ENCODE measurements at regions not wholly inside any gene's neighbourhood (a gene's known extent, or its start where the extent isn't known, plus 50 kb on each side); places are given as distances from the start of the nearest gene placed in this dataset.

GRCh38 chr5:36364473-36364872, 62.8 kb upstream of the RANBP3L start:
- no peak overlapping the region for H2AFZ ChIP-seq (ENCODE audit: low read depth, low read length)
- no peaks in the 10 kb centered on the region for H3K36me3 ChIP-seq (ENCODE audit: insufficient read depth, low read length)
- no peaks in the 10 kb centered on the region for H3K4me1 ChIP-seq (ENCODE audit: insufficient read depth, low read length)
- DNase-seq (no peak), ATAC-seq (ENCODE audit: insufficient read depth, low read depth) (no peak)
- TF ChIP-seq CTCF (IDR thresholded peaks at IDR 0.05; ENCODE audit: borderline replicate concordance, extremely low read depth, low read length, poor library complexity, severe bottlenecking) (no peak), EZH2 (IDR thresholded peaks at IDR 0.05; ENCODE audit: borderline replicate concordance, low read depth, low read length, severe bottlenecking) (no peak)
- no peak overlapping the region for H3K9ac ChIP-seq (ENCODE audit: low read depth, low read length)
- H3K4me2 ChIP-seq (ENCODE audit: insufficient read depth, low read length): no peak overlapping the region
- peaks cover 31% of the 10 kb centered on the region for H3K27me3 ChIP-seq (ENCODE audit: insufficient read depth, low read length, poor library complexity)
- H3K27ac ChIP-seq (ENCODE audit: low read length): no peak overlapping the region
- no peaks in the 10 kb centered on the region for H4K20me1 ChIP-seq (ENCODE audit: insufficient read depth, low read length)
- no peak overlapping the region for H3K4me3 ChIP-seq (ENCODE audit: low read depth in 1 of 2, low read length in 2 of 2)
- H3K9me3 ChIP-seq (ENCODE audit: insufficient read depth, low read length, severe bottlenecking): no peaks in the 10 kb centered on the region
- no peaks in the 10 kb centered on the region for H3K79me2 ChIP-seq (ENCODE audit: insufficient read depth, low read length)

- Histone ChIP-seq H3K36me3 (ENCODE audit: insufficient read depth, low read length) (no peaks in the 10 kb centered on the region), H3K4me3 (ENCODE audit: low read depth in 1 of 2, low read length in 2 of 2) (no peak overlapping the region), H3K4me2 (ENCODE audit: insufficient read depth, low read length) (no peak overlapping the region), H3K9me3 (ENCODE audit: insufficient read depth, low read length, severe bottlenecking) (no peaks in the 10 kb centered on the region), H3K4me1 (ENCODE audit: insufficient read depth, low read length) (no peaks in the 10 kb centered on the region), H3K9ac (ENCODE audit: low read depth, low read length) (no peak overlapping the region), H4K20me1 (ENCODE audit: insufficient read depth, low read length) (no peaks in the 10 kb centered on the region), H3K27me3 (ENCODE audit: insufficient read depth, low read length, poor library complexity) (peaks cover 31% of the 10 kb centered on the region), H3K27ac (ENCODE audit: low read length) (no peak overlapping the region), H2AFZ (ENCODE audit: low read depth, low read length) (no peak overlapping the region), H3K79me2 (ENCODE audit: insufficient read depth, low read length) (no peaks in the 10 kb centered on the region)
- DNase-seq: no peak
- no peak for TF ChIP-seq CTCF (IDR thresholded peaks at IDR 0.05; ENCODE audit: borderline replicate concordance, extremely low read depth, low read length, poor library complexity, severe bottlenecking)
- TF ChIP-seq EZH2 (IDR thresholded peaks at IDR 0.05; ENCODE audit: borderline replicate concordance, low read depth, low read length, severe bottlenecking): no peak
- ATAC-seq (ENCODE audit: insufficient read depth, low read depth): no peak
These were observed 64.2 kb upstream of the RANBP3L start for GRCh38 chr5:36365896-36366295.

- H3K9me3 ChIP-seq (ENCODE audit: insufficient read depth, low read length, severe bottlenecking): no peaks in the 10 kb centered on the region
- no peak overlapping the region for H3K4me3 ChIP-seq (ENCODE audit: low read depth in 1 of 2, low read length in 2 of 2)
- peaks cover 31% of the 10 kb centered on the region for H3K27me3 ChIP-seq (ENCODE audit: insufficient read depth, low read length, poor library complexity)
- H3K4me2 ChIP-seq (ENCODE audit: insufficient read depth, low read length): no peak overlapping the region
- H3K27ac ChIP-seq (ENCODE audit: low read length): no peak overlapping the region
- H4K20me1 ChIP-seq (ENCODE audit: insufficient read depth, low read length): no peaks in the 10 kb centered on the region
- no peaks in the 10 kb centered on the region for H3K79me2 ChIP-seq (ENCODE audit: insufficient read depth, low read length)
- H3K4me1 ChIP-seq (ENCODE audit: insufficient read depth, low read length): no peaks in the 10 kb centered on the region
- no peak for DNase-seq
- H3K9ac ChIP-seq (ENCODE audit: low read depth, low read length): no peak overlapping the region
- TF ChIP-seq EZH2 (IDR thresholded peaks at IDR 0.05; ENCODE audit: borderline replicate concordance, low read depth, low read length, severe bottlenecking): no peak
- no peak for TF ChIP-seq CTCF (IDR thresholded peaks at IDR 0.05; ENCODE audit: borderline replicate concordance, extremely low read depth, low read length, poor library complexity, severe bottlenecking)
- ATAC-seq (ENCODE audit: insufficient read depth, low read depth): no peak
- no peak overlapping the region for H2AFZ ChIP-seq (ENCODE audit: low read depth, low read length)
- H3K36me3 ChIP-seq (ENCODE audit: insufficient read depth, low read length): no peaks in the 10 kb centered on the region
These were observed 65.2 kb upstream of the RANBP3L start for GRCh38 chr5:36366883-36367282.

- H3K27ac ChIP-seq (ENCODE audit: low read length): no peak overlapping the region
- H3K36me3 ChIP-seq (ENCODE audit: insufficient read depth, low read length): no peaks in the 10 kb centered on the region
- H2AFZ ChIP-seq (ENCODE audit: low read depth, low read length): no peak overlapping the region
- H3K4me1 ChIP-seq (ENCODE audit: insufficient read depth, low read length): no peaks in the 10 kb centered on the region
- no peaks in the 10 kb centered on the region for H3K9me3 ChIP-seq (ENCODE audit: insufficient read depth, low read length, severe bottlenecking)
- TF ChIP-seq EZH2 (IDR thresholded peaks at IDR 0.05; ENCODE audit: borderline replicate concordance, low read depth, low read length, severe bottlenecking) (no peak), CTCF (IDR thresholded peaks at IDR 0.05; ENCODE audit: borderline replicate concordance, extremely low read depth, low read length, poor library complexity, severe bottlenecking) (no peak)
- DNase-seq: no peak
- H3K4me3 ChIP-seq (ENCODE audit: low read depth in 1 of 2, low read length in 2 of 2): no peak overlapping the region
- H3K9ac ChIP-seq (ENCODE audit: low read depth, low read length): no peak overlapping the region
- no peak overlapping the region for H3K4me2 ChIP-seq (ENCODE audit: insufficient read depth, low read length)
- no peak for ATAC-seq (ENCODE audit: insufficient read depth, low read depth)
- H4K20me1 ChIP-seq (ENCODE audit: insufficient read depth, low read length): no peaks in the 10 kb centered on the region
- no peaks in the 10 kb centered on the region for H3K79me2 ChIP-seq (ENCODE audit: insufficient read depth, low read length)
- peaks cover 31% of the 10 kb centered on the region for H3K27me3 ChIP-seq (ENCODE audit: insufficient read depth, low read length, poor library complexity)
These were observed 65.8 kb upstream of the RANBP3L start for GRCh38 chr5:36367524-36367923.
